ENCODE measurements at regions not wholly inside any gene's neighbourhood (a gene's known extent, or its start where the extent isn't known, plus 50 kb on each side); places are given as distances from the start of the nearest gene placed in this dataset.

GRCh38 chr14:55964821-55965220 is 153.4 kb upstream of the PELI2 start:
- DNase-seq, result no peak
- intact Hi-C loops (cut with DNase I), result no loop called here

DNA sequence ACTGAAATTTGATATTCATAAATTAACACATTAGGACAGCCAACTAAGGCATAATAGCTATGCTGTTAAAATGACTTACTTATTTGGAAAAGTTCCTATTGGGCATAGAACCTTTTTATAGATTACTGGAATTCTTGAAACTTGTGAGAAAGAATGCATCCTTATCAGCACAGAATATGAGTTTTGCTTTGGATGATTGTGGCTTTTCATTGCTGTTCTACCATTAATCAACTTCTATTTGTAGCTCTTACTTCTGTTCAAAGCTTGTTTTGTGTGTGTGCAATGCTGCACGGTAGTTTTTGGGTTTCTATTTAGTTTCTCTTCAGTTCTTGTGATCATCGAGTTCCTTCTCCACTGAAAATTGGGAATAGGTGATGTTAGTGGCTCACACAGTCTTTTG is 152.4 kb upstream of the PELI2 start:
- no peak for DNase-seq
- intact Hi-C loops (cut with DNase I), result no loop called here

GRCh38 chr14:55968741-55969140 is 149.5 kb upstream of the PELI2 start:
- intact Hi-C loops (cut with DNase I), result no loop called here
- DNase-seq, result no peak

- no peak for DNase-seq
- intact Hi-C loops (cut with DNase I), result loop anchor here (10.0 kb wide), 1 partner anchor 141 kb away; the partner anchor contains the start of gene PELI2
Measured at GRCh38 chr14:55973285-55973800, 144.9 kb upstream of the PELI2 start.

DNA sequence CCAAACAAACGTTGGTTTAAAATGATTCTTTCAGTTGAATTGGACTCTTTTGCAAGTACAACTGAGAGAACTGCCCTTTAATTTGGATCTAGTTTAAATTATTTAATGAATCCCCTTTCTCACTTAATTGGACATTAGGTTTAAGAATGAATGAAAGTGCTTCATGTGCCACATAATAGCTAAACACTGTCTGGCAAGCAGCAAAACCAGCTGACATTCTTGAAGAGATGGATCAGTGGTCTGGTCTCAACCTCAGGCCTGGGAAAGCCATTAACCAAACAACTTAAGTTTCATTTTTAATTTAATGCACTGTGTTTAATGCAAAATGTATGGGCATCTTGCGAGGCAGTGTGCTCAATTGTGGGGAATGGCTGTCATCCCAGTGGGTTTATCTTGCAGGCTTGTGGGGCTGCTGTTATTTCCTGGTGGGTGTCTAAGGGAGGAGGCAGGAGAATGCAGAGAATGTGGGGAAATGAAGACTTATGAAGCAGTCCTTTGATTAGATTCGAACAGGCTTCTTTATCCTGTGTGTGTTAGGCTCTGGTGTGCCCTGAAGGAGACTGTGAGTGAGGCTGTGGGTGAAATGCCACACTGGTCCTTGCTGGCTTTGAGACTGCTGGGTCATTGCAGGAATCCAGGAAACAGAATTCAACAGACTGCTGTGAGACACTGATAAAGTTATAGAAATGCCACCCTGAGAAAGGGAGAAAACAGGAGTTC is 144.1 kb upstream of the PELI2 start:
- no peak for DNase-seq
- intact Hi-C loops (cut with DNase I), result loop anchor here (10.0 kb wide), 1 partner anchor 141 kb away; the partner anchor contains the start of gene PELI2

GRCh38 chr14:55975281-55975910 is 142.8 kb upstream of the PELI2 start:
- intact Hi-C loops (cut with DNase I), result loop anchor here (10.0 kb wide), 1 partner anchor 139 kb away; the partner anchor contains the start of gene PELI2

GRCh38 chr14:55976219-55976618 is 142.0 kb upstream of the PELI2 start:
- intact Hi-C loops (cut with DNase I), result loop anchor here (10.0 kb wide), 1 partner anchor 139 kb away; the partner anchor contains the start of gene PELI2
- no peak for DNase-seq

More at GRCh38 chr14:55975281-55975910, 142.8 kb upstream of the PELI2 start:
- no peak for DNase-seq

- no peak for DNase-seq
- intact Hi-C loops (cut with DNase I), result loop anchor here (10.0 kb wide), 1 partner anchor 138 kb away; the partner anchor contains the start of gene PELI2
Measured at GRCh38 chr14:55976655-55977054, 141.6 kb upstream of the PELI2 start.

DNA sequence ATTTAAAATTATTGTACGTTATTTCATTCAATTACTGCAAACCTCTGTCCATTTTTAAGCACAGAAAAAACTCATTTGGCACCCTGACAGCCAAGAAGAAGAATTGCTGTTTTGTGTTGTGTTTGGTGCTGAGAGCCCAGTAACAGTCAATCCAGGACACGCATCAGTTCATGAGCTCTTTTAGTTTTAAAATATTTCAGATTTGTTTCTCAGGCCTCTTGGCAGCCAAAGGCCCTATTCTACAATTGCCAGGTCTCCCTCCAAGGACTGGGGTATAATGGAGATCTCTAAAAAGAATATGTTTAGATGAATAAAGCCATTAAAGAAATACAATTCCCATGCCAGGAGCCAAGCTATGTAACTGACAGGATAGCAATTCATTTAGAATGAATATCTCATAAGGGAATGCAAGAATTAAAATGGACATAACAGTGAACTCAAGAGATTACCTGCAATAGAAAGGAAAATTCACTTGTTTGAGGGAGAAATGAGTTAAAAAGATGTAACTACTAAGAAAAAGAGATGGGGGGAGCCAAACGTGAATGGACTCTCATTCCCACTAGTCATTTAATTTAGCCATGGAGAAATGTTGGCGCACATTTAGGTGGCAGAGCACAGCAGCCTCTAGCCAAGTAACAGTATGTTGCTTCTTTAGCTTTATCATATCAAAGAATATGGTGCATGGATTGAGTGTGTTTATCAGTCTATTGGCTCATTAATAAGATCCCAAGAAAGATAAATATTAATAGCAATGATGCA is 140.6 kb upstream of the PELI2 start:
- DNase-seq, result peak in 1 of 10 donors; percentile 22
- intact Hi-C loops (cut with DNase I), result loop anchor here (10.0 kb wide), 1 partner anchor 137 kb away; the partner anchor contains the start of gene PELI2

DNA sequence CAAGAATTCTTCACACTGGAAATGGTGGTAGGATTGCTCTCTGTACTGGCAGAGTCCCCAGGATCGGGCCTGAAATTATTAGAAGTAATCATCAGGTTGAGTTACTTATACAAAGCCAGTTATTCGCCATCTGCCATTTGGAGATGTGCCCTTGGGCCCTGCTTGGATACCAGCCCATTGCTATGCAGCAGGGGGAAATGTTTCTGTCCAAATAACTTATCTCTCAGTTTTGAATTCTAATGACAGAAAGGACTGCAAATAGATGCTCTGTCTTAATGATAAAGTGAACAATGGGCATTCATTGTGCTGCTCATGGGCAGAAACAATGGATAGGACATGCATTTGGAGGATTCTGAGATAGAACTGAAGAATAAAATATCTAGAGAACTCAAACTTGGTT is 139.1 kb upstream of the PELI2 start:
- intact Hi-C loops (cut with DNase I), result loop anchor here (10.0 kb wide), 1 partner anchor 136 kb away; the partner anchor contains the start of gene PELI2
- DNase-seq, result peak in 1 of 10 donors; percentile 13

- DNase-seq, result no peak
- intact Hi-C loops (cut with DNase I), result loop anchor here (10.0 kb wide), 1 partner anchor 135 kb away; the partner anchor contains the start of gene PELI2
Measured at GRCh38 chr14:55979781-55980180, 138.4 kb upstream of the PELI2 start.

DNA sequence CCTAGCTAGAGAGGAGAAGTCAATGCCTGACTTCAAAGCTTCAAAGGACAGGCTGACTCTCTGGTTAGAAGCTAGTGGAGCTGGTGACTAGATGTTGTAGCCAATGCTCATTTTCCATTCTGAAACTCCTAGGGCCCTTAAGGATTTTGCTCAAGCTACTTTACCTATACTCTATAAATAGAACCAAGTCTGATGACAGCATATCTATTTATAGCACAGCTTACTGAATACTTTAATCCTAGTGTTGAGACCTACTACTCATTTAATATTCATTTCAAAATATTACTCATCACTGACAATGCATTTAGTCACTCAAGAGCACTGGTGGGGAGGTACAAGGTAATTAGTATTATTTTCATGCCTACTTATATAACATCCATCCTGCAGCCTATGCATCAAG is 137.2 kb upstream of the PELI2 start:
- intact Hi-C loops (cut with DNase I), result no loop called here
- DNase-seq, result no peak

DNA sequence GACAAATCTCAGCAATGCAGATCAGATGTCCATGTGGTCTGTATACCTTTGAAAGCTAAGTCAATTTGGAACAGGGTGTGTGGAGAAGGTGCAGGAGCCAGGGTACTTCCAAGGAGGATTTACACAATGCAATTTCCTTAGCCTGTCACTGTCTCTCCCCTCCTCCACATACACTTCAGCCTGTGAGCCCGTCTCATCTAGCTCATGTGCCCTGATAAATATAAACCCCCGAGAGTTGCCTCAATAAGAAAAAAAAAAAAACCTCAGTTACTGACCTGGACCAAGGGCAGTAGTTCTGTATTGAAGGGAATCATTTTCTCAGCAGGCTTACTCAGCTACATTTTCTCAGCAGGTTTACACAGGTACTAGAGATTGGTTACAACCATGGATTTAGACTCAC is 132.1 kb upstream of the PELI2 start:
- no peak for DNase-seq
- intact Hi-C loops (cut with DNase I), result no loop called here

- intact Hi-C loops (cut with DNase I), result no loop called here
- DNase-seq, result no peak
Measured at GRCh38 chr14:56000846-56001245, 117.4 kb upstream of the PELI2 start.

- intact Hi-C loops (cut with DNase I), result no loop called here
- DNase-seq, result no peak
Measured at GRCh38 chr14:56002342-56002741, 115.9 kb upstream of the PELI2 start.

DNA sequence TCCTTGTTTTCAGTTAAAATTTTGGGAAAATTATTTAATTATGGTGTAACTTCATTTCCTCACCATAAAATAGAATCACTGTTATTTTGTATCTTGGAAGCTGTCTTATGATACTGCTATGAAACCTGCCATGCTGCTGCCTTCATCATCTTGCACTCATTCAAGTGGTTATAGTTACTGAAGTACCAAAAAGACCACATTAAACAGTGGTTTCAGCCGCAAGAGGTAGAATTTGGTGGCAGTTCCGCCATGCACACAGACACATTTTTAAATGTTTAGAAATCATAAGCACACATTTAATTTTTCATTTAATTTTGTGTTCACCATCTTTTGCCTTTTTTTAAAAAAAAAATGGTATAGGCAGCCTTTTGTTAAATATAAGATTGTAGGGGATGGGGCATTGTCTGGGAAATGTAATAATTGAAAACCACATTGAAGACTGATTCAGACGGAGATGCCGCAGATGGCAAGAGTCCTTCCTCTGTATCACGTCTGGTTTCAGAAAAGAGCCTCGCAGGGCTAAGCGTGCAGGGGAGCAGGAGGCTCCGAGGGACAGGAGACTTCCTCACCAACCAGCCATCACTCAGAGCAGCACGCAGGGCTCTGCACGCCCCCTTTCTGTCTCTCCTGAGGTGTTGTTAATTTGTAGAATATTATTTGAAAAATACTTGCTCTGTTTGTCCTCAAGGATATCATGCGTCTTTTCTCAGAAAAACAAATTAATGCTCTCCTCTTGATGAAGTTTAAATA is 115.2 kb upstream of the PELI2 start:
- intact Hi-C loops (cut with DNase I), result no loop called here
- DNase-seq, result no peak

DNA sequence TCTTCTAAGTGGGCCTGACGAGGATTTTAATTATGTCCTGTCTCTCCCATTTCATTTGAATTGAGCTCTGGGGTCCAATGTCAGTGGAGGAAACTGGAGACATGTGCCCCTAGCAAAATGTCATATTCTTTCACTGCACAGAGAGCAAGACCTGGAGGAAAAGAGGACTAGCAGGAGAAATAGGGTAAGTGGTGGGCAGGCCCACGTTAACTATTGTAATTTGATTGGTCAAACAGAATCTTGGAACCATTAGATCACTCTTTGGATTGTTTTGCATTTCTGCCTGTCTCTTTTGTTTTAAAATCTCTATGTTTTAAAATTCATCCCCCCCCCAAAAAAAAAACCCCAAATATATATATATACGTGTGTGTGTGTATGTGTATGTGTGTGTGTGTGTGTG is 113.9 kb upstream of the PELI2 start:
- intact Hi-C loops (cut with DNase I), result no loop called here
- no peak for DNase-seq

DNA sequence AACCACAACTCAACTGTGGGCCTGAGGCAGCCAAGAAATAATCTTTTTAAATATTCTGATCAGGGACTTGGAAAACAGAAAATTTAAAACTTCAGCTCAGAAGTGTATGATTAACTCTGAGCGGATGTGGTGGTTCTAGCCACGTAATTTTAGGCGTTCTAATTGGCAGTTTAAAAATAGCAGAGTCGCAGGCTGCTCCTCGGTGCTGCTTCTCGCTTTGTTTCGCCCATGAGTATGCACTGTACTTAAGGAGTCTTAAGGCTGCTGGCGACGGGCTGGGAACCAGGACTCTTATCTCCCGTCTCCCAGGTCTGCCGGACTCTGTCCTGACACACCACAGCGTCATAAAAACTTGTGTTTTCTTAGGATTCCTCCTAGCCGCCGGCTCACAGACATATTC is 113.4 kb upstream of the PELI2 start:
- DNase-seq, result peak in 1 of 10 donors; percentile 56
- intact Hi-C loops (cut with DNase I), result no loop called here

DNA sequence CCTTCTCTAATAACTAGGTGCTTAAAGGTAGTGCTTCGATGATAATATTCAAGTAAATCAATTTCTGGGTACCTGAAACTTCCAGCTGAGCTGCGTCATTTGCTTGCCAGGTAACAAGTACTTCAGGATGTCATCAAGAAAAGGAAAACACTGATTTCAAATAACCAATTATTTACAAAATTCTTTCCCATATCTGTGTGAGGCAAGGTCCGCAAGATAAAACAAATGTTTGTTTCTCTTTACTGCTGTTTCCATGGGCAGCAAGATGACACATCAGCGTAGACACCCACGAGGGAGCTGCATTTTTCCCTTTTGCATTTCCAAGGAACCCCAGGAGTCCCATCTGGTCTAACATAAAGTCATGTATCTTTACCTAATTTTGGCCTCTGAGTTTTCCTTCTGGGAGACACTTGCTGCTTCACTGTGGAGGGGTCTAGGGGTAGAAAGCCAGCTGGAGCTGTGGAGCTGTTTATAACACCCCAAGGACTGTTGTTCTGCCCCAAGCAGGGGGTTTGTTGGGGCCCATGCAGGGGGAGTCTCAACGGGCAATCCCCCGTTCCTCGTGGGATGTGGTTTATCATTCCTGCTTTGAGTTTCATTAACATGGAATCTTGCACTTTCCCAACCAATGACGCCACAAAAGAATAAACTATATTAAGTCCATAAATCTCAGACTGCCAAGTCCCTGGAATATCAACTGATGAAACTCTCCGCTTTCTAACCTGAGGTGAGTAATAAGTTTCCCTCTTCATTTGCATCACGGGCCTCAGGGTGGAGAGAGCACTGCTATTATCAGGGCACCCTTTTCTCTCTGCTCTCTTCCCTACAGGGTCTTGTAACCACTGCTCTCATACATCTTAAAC is 112.8 kb upstream of the PELI2 start:
- no peak for DNase-seq
- intact Hi-C loops (cut with DNase I), result no loop called here
